ENCODE measurements at regions not wholly inside any gene's neighbourhood (a gene's known extent, or its start where the extent isn't known, plus 50 kb on each side); places are given as distances from the start of the nearest gene placed in this dataset.

- TF ChIP-seq CTCF (IDR thresholded peaks at IDR 0.05) (no peak), POLR2A (IDR thresholded peaks at IDR 0.05) (no peak)
Observed at GRCh38 chr11:116335891-116336290, 436.9 kb downstream of the BUD13 start.
